Body of pancreas (tissue), 4 donors: ENCODE measurements at regions not wholly inside any gene's neighbourhood (a gene's known extent, or its start where the extent isn't known, plus 50 kb on each side); places are given as distances from the start of the nearest gene placed in this dataset.

ENCODE experiments used
- ATAC-seq: fragments of 150-250 bp; one replicate; pipeline ENCODE4 v1.9.1; 2016
- DNase-seq, 4 donors: peaks; one replicate each; pipeline ENCODE4 v3.0.0-alpha.2; 2019
- H3K27ac ChIP-seq, 4 donors: fragments of 200-600 bp; sonication (generic); 1 replicate in 3 of 4; 2 replicates in 1 of 4; pipeline versions ENCODE4 v1.5.1 to v1.6.1; 2016 to 2019; ENCODE audit warnings: mild to moderate bottlenecking in 1 of 4, mixed read lengths in 1 of 4, moderate library complexity in 1 of 4
- H3K27me3 ChIP-seq, 2 donors: fragments of 200-600 bp; sonication (generic); one replicate each; pipeline ENCODE4 v1.6.0; 2016; ENCODE audit warnings: mild to moderate bottlenecking in 1 of 2
- H3K36me3 ChIP-seq, 2 donors: fragments of 200-600 bp; sonication (generic); replicated peaks in 1 of 2; 2 replicates each; pipeline ENCODE4 v1.5.1; 2016; ENCODE audit warnings: low read depth in 2 of 2; ENCODE audit not compliant: insufficient read depth in 1 of 2
- H3K4me1 ChIP-seq: fragments of 200-600 bp; sonication (generic); one replicate; pipeline ENCODE4 v1.6.0; 2016
- H3K4me3 ChIP-seq, 2 donors: fragments of 200-600 bp; sonication (generic); 1 replicate in 1 of 2; 2 replicates in 1 of 2; pipeline ENCODE4 v1.5.1; 2016 to 2019
- H3K9me3 ChIP-seq, 3 donors: fragments of 200-600 bp; sonication (generic); 1 replicate in 2 of 3; 2 replicates in 1 of 3; pipeline ENCODE4 v1.5.1; 2016
- POLR2A ChIP-seq, 3 donors: fragments of 450-650 bp; IDR thresholded peaks; one replicate each; pipeline ENCODE4 v1.6.1; 2016; ENCODE audit warnings: antibody characterized with exemption in 3 of 3, mild to moderate bottlenecking in 2 of 3
- WGBS, 2 donors: methylation state at CpG; one replicate each; pipeline ENCODE4 v1.1.5; 2017; 5-methylcytosine and 5-hydroxymethylcytosine counted together
- intact Hi-C: fragments of 100-400 bp; cut with DNase I; formaldehyde crosslinking; loops from one replicate; pipeline ENCODE4 v1.15.1; 2023
- TF ChIP-seq, protein P1 (sequence below), 7 experiments: fragments of 450-650 bp in 4 of 7; fragments of 200-600 bp in 3 of 7; sonication (generic) in 3 of 7; IDR thresholded peaks; one replicate each; pipeline ENCODE4 v1.5.1; 2016 to 2019; ENCODE audit warnings: antibody characterized with exemption in 7 of 7

DNA sequence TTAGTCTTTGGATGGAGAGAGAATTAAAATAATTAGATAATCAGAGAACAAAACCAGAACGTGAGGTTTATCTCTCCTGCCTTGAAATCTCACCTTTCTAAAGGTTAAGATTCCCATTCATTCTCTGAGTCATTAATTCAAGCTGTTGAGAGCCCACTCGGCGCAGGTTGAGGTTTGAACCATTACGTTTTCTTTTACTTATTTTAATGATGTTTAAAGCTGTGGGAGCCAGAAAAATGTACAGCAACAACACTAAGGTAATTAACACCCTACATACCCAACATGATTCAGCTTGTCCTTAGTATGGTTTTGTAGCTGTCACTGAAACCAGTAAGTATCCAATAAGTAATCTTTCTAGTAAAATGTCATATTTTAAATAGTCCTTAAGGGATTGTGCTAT is 153.0 kb upstream of the ANK3 start:
- ATAC-seq (no peak), DNase-seq (no peak)
- WGBS, 2 donors = 83 to 89% methylated on average over 4 of the region's 4 CpGs
- Histone ChIP-seq H3K27me3 (no peaks in the 10 kb centered on the region), H3K4me3 (no peak overlapping the region), H3K4me1 (no peaks in the 10 kb centered on the region), H3K27ac (no peak overlapping the region), H3K9me3 (no peaks in the 10 kb centered on the region), H3K36me3 (no peaks in the 10 kb centered on the region)
- TF ChIP-seq POLR2A (IDR thresholded peaks at IDR 0.05) = no peak
- TF ChIP-seq, protein P1, sequence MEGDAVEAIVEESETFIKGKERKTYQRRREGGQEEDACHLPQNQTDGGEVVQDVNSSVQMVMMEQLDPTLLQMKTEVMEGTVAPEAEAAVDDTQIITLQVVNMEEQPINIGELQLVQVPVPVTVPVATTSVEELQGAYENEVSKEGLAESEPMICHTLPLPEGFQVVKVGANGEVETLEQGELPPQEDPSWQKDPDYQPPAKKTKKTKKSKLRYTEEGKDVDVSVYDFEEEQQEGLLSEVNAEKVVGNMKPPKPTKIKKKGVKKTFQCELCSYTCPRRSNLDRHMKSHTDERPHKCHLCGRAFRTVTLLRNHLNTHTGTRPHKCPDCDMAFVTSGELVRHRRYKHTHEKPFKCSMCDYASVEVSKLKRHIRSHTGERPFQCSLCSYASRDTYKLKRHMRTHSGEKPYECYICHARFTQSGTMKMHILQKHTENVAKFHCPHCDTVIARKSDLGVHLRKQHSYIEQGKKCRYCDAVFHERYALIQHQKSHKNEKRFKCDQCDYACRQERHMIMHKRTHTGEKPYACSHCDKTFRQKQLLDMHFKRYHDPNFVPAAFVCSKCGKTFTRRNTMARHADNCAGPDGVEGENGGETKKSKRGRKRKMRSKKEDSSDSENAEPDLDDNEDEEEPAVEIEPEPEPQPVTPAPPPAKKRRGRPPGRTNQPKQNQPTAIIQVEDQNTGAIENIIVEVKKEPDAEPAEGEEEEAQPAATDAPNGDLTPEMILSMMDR (IDR thresholded peaks at IDR 0.05) = no peak
- intact Hi-C loops = no loop called here

DNA sequence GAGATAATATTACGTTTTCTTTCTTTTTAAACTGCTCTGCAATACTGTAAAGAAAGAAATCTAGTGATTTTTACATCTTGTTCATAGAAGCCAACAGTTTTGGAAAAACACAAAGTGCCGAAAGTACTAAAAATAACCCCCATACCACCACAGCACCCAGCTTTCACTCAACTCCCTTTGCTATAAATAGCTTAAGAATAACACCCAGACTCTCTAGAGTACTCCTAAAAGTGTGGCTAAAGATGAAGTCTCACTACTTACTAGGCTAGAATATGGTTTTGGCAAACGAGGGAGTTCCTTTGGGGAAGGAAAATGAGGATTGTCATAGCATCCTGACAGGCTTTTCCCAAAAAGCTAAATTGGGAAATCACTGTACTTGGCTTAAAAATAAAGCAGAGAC is 151.8 kb upstream of the ANK3 start:
- no peak overlapping the region for H3K4me3 ChIP-seq
- TF ChIP-seq, protein P1 (IDR thresholded peaks at IDR 0.05) = no peak
- TF ChIP-seq POLR2A (IDR thresholded peaks at IDR 0.05) = no peak
- H3K4me1 ChIP-seq = no peaks in the 10 kb centered on the region
- H3K36me3 ChIP-seq = no peaks in the 10 kb centered on the region
- ATAC-seq (no peak), DNase-seq (no peak)
- intact Hi-C loops = no loop called here
- no peak overlapping the region for H3K27ac ChIP-seq
- no peaks in the 10 kb centered on the region for H3K27me3 ChIP-seq
- H3K9me3 ChIP-seq = no peaks in the 10 kb centered on the region
- WGBS, 2 donors = 48 to 60% methylated on average over 3 of the region's 3 CpGs

DNA sequence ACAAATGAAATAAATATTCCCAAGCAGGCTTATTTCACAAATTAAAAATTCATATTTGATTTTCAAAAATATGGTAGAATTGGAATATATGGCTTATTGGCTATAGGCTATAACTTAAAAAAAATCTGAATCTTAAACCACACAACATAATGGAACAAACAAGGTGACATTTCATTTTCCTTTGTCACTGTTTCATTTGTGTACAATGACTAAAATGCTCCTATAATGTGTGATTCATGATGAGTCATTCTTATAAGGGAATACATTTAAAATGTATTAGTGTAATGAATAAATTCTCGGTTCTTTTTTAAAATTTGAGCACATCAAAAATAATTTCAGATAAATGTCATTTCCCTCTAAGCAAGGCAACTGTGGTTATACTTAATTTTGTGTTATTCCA is 148.0 kb upstream of the ANK3 start:
- Histone ChIP-seq H3K4me1 (no peaks in the 10 kb centered on the region), H3K27ac (no peak overlapping the region), H3K4me3 (no peak overlapping the region), H3K36me3 (no peaks in the 10 kb centered on the region), H3K9me3 (no peaks in the 10 kb centered on the region), H3K27me3 (no peaks in the 10 kb centered on the region)
- WGBS, 2 donors = 74 to 94% methylated on average over 1 of the region's 1 CpG
- TF ChIP-seq POLR2A (IDR thresholded peaks at IDR 0.05) = no peak
- TF ChIP-seq, protein P1 (IDR thresholded peaks at IDR 0.05) = no peak
- ATAC-seq (no peak), DNase-seq (no peak)
- intact Hi-C loops = no loop called here

DNA sequence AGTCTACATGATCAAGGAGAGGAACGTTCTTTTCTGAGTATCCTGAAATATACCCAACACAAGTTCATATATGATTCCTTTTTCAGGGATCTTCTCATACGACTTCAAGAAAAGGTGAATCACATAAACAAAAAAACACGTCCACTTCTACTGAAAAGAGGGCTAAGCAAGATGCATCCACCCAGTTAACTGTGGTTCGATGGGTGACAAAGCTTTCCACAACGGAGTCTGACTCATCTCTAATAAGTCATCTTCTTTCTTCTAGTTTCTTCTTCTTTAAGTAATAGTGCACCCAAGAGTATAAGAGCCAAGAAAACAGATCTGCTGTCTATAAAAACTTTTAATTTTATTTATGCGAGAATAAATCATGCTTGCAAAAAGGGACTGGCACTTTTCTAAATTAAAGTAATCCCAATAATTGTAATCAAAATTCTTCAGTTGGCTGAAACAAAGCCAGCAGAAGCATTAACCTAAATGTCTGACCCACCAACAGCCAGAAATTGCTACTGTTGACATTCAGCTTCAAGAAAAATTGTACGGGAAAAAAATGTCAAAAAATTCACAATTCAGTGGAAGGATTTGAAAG is 146.9 kb upstream of the ANK3 start:
- Histone ChIP-seq H3K27me3 (no peaks in the 10 kb centered on the region), H3K36me3 (no peaks in the 10 kb centered on the region), H3K27ac (no peak overlapping the region), H3K4me1 (no peaks in the 10 kb centered on the region), H3K4me3 (no peak overlapping the region), H3K9me3 (no peaks in the 10 kb centered on the region)
- DNase-seq (no peak), ATAC-seq (no peak)
- WGBS, 2 donors = 84 to 93% methylated on average over 7 of the region's 7 CpGs
- intact Hi-C loops = no loop called here
- no peak for TF ChIP-seq POLR2A (IDR thresholded peaks at IDR 0.05)
- TF ChIP-seq, protein P1 (IDR thresholded peaks at IDR 0.05) = no peak

DNA sequence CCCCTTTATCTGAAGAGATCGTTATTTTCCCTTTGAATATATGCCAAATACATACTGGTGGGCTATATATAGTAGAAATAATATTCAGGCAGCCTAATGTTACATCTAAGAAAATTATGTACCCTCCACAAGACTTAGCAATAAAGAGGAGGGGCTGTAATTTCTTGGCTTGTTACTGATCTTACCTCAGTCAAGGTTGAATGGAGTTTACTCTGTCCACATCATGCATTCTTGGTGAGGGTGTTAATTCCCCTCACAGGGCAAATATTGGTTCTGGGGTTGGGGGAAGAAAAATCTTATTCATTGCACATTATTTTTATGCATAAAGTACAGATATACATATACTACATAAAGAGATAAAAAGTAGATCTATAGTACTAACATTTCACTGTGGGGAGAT is 145.8 kb upstream of the ANK3 start:
- Histone ChIP-seq H3K9me3 (no peaks in the 10 kb centered on the region), H3K27ac (no peak overlapping the region), H3K27me3 (no peaks in the 10 kb centered on the region), H3K4me1 (no peaks in the 10 kb centered on the region), H3K4me3 (no peak overlapping the region), H3K36me3 (no peaks in the 10 kb centered on the region)
- WGBS, 2 donors = 43 to 56% methylated on average over 1 of the region's 1 CpG
- no peak for TF ChIP-seq POLR2A (IDR thresholded peaks at IDR 0.05)
- TF ChIP-seq, protein P1 (IDR thresholded peaks at IDR 0.05) = no peak
- DNase-seq = no peak
- intact Hi-C loops = no loop called here
- ATAC-seq = no peak
